Astrocyte of the cerebellum (primary cell): ENCODE measurements at regions not wholly inside any gene's neighbourhood (a gene's known extent, or its start where the extent isn't known, plus 50 kb on each side); places are given as distances from the start of the nearest gene placed in this dataset.

ENCODE experiments used
- DNase-seq: peaks from one replicate; pipeline ENCODE4 v3.0.0-alpha.2; 2011; ENCODE audit warnings: low read depth
- H3K4me3 ChIP-seq: 2 replicates; pipeline ENCODE4 v1.5.1; 2011; ENCODE audit warnings: mild to moderate bottlenecking, low read depth, low read length, moderate library complexity
- CTCF ChIP-seq: IDR thresholded peaks from 2 replicates; pipeline ENCODE4 v1.5.1; 2012; ENCODE audit warnings: low read length, low read depth, moderate library complexity, mild to moderate bottlenecking; ENCODE audit errors: missing control alignments
- in situ Hi-C: cut with HindIII; loops from 2 replicates; pipeline ENCODE4 v1.10.0; 2017; ENCODE audit warnings: low sequenced_read_pairs

- DNase-seq, result no peak
- no peak for TF ChIP-seq CTCF
- H3K4me3 ChIP-seq, result no peak overlapping the region
- in situ Hi-C loops, result no loop called here
Observed at GRCh38 chr7:41232086-41232485, 470.8 kb downstream of the INHBA start.

- H3K4me3 ChIP-seq, result no peak overlapping the region
- in situ Hi-C loops, result no loop called here
- no peak for TF ChIP-seq CTCF
- no peak for DNase-seq
Observed at GRCh38 chr7:41224063-41224763, 478.7 kb downstream of the INHBA start.

- in situ Hi-C loops, result no loop called here
- no peak for DNase-seq
- TF ChIP-seq CTCF, result no peak
- H3K4me3 ChIP-seq, result no peak overlapping the region
Observed at GRCh38 chr7:41222746-41223145, 480.1 kb downstream of the INHBA start.

GRCh38 chr7:41220266-41220665, 482.6 kb downstream of the INHBA start:
- TF ChIP-seq CTCF, result no peak
- no peak for DNase-seq
- in situ Hi-C loops, result no loop called here
- no peak overlapping the region for H3K4me3 ChIP-seq

- in situ Hi-C loops, result no loop called here
- DNase-seq, result peak; percentile 93
- no peak overlapping the region for H3K4me3 ChIP-seq
- TF ChIP-seq CTCF, result no peak
Observed at GRCh38 chr7:41219276-41219675, 483.6 kb downstream of the INHBA start.

- no peak for TF ChIP-seq CTCF
- H3K4me3 ChIP-seq, result no peak overlapping the region
- in situ Hi-C loops, result no loop called here
- DNase-seq, result no peak
Observed at GRCh38 chr7:41217306-41217705, 485.6 kb downstream of the INHBA start.
